ENCODE measurements at regions not wholly inside any gene's neighbourhood (a gene's known extent, or its start where the extent isn't known, plus 50 kb on each side); places are given as distances from the start of the nearest gene placed in this dataset.

DNA sequence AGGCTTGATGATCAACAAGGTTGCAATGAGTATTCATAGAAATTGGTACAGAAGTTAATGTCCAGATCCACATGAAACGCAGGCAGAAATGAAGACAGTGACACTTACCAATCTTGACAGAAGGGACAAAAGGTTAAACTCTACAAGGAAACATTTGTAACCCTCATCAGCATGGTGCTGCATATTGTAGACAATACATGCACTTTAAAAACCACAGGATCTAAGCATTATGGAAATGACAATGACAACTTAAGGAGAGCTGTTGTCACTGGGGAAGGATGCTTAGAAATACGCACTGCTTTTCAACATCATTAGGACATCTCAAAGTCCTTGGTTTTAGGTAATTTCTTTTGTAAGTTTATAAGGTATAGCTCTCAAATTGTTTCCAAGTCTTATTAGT, 130.6 kb downstream of the ATP23 start:
- TF ChIP-seq, protein P1, sequence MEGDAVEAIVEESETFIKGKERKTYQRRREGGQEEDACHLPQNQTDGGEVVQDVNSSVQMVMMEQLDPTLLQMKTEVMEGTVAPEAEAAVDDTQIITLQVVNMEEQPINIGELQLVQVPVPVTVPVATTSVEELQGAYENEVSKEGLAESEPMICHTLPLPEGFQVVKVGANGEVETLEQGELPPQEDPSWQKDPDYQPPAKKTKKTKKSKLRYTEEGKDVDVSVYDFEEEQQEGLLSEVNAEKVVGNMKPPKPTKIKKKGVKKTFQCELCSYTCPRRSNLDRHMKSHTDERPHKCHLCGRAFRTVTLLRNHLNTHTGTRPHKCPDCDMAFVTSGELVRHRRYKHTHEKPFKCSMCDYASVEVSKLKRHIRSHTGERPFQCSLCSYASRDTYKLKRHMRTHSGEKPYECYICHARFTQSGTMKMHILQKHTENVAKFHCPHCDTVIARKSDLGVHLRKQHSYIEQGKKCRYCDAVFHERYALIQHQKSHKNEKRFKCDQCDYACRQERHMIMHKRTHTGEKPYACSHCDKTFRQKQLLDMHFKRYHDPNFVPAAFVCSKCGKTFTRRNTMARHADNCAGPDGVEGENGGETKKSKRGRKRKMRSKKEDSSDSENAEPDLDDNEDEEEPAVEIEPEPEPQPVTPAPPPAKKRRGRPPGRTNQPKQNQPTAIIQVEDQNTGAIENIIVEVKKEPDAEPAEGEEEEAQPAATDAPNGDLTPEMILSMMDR (IDR thresholded peaks at IDR 0.05) = no peak
- H3K27me3 Mint-ChIP-seq (ENCODE audit: low read depth in 2 of 2) = peaks cover 0 to 7% of the 10 kb centered on the region in 2 donors
- H3K27ac Mint-ChIP-seq = no peak overlapping the region
- no peak overlapping the region for H3K4me3 ChIP-seq (ENCODE audit: low read length)
- DNase-seq (no peak), ATAC-seq (no peak)
- intact Hi-C loops (cut with micrococcal nuclease) = no loop called here
- H3K4me1 ChIP-seq (ENCODE audit: control insufficient read depth, insufficient read depth, low read length) = no peaks in the 10 kb centered on the region
- no peaks in the 10 kb centered on the region for H3K9me3 ChIP-seq (ENCODE audit: control insufficient read depth, insufficient read depth, low read length)
- 88% methylated on average over 2 of the region's 2 CpGs for WGBS (ENCODE audit: insufficient coverage)
- H3K4me3 Mint-ChIP-seq = no peak overlapping the region
- H3K9me3 Mint-ChIP-seq = peaks cover 2% of the 10 kb centered on the region in 2 donors
- H3K36me3 Mint-ChIP-seq = no peaks in the 10 kb centered on the region
- no peaks in the 10 kb centered on the region for H3K4me1 Mint-ChIP-seq
- no peaks in the 10 kb centered on the region for H3K27me3 ChIP-seq (ENCODE audit: control insufficient read depth, insufficient read depth, low read length)
- no peaks in the 10 kb centered on the region for H3K36me3 ChIP-seq (ENCODE audit: control insufficient read depth, insufficient read depth, low read length)
- no peak overlapping the region for H3K27ac ChIP-seq (ENCODE audit: low read length)

DNA sequence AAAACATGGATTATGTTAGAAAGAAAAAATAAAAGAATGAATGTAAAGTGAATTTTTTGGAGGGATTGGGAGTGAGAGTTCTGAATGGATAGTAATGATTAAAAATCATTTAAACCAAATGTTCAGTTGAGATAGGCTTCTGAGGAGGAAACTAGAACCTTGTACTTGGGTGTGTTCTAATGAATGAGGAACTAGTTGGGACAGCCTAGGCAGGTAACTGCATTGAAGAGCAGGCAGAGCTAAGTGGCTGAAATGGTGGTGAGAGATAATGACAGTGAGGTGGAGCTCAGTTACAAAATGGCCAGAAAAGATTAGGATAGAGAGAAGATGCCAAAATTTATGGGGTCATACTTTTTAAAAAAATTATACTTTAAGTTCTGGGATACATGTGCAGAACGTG, 132.9 kb downstream of the ATP23 start:
- no peaks in the 10 kb centered on the region for H3K9me3 ChIP-seq (ENCODE audit: control insufficient read depth, insufficient read depth, low read length)
- ATAC-seq (no peak), DNase-seq (no peak)
- no peaks in the 10 kb centered on the region for H3K27me3 ChIP-seq (ENCODE audit: control insufficient read depth, insufficient read depth, low read length)
- TF ChIP-seq, protein P1 (IDR thresholded peaks at IDR 0.05) = no peak
- 100% methylated on average over 1 of the region's 1 CpG for WGBS (ENCODE audit: insufficient coverage)
- H3K4me1 Mint-ChIP-seq = no peaks in the 10 kb centered on the region
- H3K27ac ChIP-seq (ENCODE audit: low read length) = no peak overlapping the region
- no peak overlapping the region for H3K27ac Mint-ChIP-seq
- H3K36me3 ChIP-seq (ENCODE audit: control insufficient read depth, insufficient read depth, low read length) = no peaks in the 10 kb centered on the region
- intact Hi-C loops (cut with micrococcal nuclease) = no loop called here
- no peak overlapping the region for H3K4me3 Mint-ChIP-seq
- no peaks in the 10 kb centered on the region for H3K4me1 ChIP-seq (ENCODE audit: control insufficient read depth, insufficient read depth, low read length)
- peaks cover 4 to 10% of the 10 kb centered on the region in 2 donors for H3K27me3 Mint-ChIP-seq (ENCODE audit: low read depth in 2 of 2)
- no peak overlapping the region for H3K4me3 ChIP-seq (ENCODE audit: low read length)
- peaks cover 2% of the 10 kb centered on the region in 2 donors for H3K9me3 Mint-ChIP-seq
- no peaks in the 10 kb centered on the region for H3K36me3 Mint-ChIP-seq

DNA sequence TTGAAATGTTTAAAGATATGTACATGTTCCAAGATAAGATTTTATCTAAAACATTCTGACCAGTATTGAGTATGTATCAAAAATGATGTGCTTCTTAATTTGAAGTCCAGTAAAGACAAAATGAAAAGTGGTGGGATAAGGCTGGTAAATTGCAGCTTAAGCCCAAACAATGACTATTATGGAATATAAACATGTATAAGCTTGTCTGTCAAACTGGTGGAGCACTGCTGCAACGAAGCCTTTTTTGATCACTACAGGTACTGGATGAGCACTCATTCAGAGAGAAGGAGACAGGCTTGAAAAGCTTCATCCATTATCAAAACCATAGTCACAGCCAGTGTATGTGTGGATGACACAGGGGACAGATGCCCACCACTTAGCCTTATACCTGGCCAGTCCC, 138.4 kb downstream of the ATP23 start:
- ATAC-seq (no peak), DNase-seq (no peak)
- Histone ChIP-seq H3K9me3 (ENCODE audit: control insufficient read depth, insufficient read depth, low read length) (no peaks in the 10 kb centered on the region), H3K36me3 (ENCODE audit: control insufficient read depth, insufficient read depth, low read length) (no peaks in the 10 kb centered on the region), H3K27ac (ENCODE audit: low read length) (no peak overlapping the region), H3K4me3 (ENCODE audit: low read length) (no peak overlapping the region), H3K27me3 (ENCODE audit: control insufficient read depth, insufficient read depth, low read length) (no peaks in the 10 kb centered on the region), H3K4me1 (ENCODE audit: control insufficient read depth, insufficient read depth, low read length) (no peaks in the 10 kb centered on the region)
- Mint-ChIP-seq H3K27me3 (ENCODE audit: low read depth in 2 of 2) (peaks cover 11 to 35% of the 10 kb centered on the region in 2 donors), H3K4me1 (no peaks in the 10 kb centered on the region), H3K27ac (no peak overlapping the region), H3K4me3 (no peak overlapping the region), H3K36me3 (no peaks in the 10 kb centered on the region), H3K9me3 (no peaks in the 10 kb centered on the region)
- intact Hi-C loops (cut with micrococcal nuclease) = no loop called here
- TF ChIP-seq, protein P1 (IDR thresholded peaks at IDR 0.05) = no peak
- WGBS (ENCODE audit: insufficient coverage) = 75% methylated on average over 1 of the region's 1 CpG

DNA sequence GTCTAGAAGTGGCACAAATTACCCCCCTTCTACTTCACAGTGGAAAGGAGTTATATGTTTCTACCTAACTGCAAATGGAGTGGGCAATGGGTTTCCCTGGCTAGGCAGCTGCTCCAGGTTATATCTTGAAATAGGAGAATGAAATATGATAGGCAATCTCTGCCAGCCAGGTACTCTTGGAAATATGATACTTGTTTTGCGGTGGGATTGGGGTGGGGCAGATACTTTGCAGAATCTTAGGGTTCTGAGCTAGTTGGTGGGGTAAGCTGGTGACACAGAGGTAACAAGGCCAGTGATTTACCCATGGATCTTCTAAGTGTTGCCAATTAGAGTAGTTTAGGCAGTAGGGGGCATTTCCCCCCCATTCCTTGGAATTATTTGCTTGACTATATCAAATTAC, 140.1 kb downstream of the ATP23 start:
- Mint-ChIP-seq H3K36me3 (no peaks in the 10 kb centered on the region), H3K4me1 (no peaks in the 10 kb centered on the region), H3K4me3 (no peak overlapping the region), H3K27me3 (ENCODE audit: low read depth in 2 of 2) (peaks cover 19 to 41% of the 10 kb centered on the region in 2 donors), H3K27ac (no peak overlapping the region), H3K9me3 (no peaks in the 10 kb centered on the region)
- intact Hi-C loops (cut with micrococcal nuclease) = no loop called here
- Histone ChIP-seq H3K36me3 (ENCODE audit: control insufficient read depth, insufficient read depth, low read length) (no peaks in the 10 kb centered on the region), H3K27ac (ENCODE audit: low read length) (no peak overlapping the region), H3K4me3 (ENCODE audit: low read length) (no peak overlapping the region), H3K27me3 (ENCODE audit: control insufficient read depth, insufficient read depth, low read length) (no peaks in the 10 kb centered on the region), H3K4me1 (ENCODE audit: control insufficient read depth, insufficient read depth, low read length) (no peaks in the 10 kb centered on the region), H3K9me3 (ENCODE audit: control insufficient read depth, insufficient read depth, low read length) (no peaks in the 10 kb centered on the region)
- 0% methylated on average over 1 of the region's 1 CpG for WGBS (ENCODE audit: insufficient coverage)
- DNase-seq = no peak
- no peak for ATAC-seq
- TF ChIP-seq, protein P1 (IDR thresholded peaks at IDR 0.05) = no peak

All from natural killer cell (primary cell).